Activated CD8-positive, alpha-beta memory T cell treated with anti-CD3 and anti-CD28 coated beads, Interleukin-2, amount 50 U/mL, for 48 hours (primary cell): ENCODE measurements at regions not wholly inside any gene's neighbourhood (a gene's known extent, or its start where the extent isn't known, plus 50 kb on each side); places are given as distances from the start of the nearest gene placed in this dataset.

ENCODE experiments used
- DNase-seq: peaks from one replicate; pipeline ENCODE4 v3.0.0-alpha.2; 2020

DNA sequence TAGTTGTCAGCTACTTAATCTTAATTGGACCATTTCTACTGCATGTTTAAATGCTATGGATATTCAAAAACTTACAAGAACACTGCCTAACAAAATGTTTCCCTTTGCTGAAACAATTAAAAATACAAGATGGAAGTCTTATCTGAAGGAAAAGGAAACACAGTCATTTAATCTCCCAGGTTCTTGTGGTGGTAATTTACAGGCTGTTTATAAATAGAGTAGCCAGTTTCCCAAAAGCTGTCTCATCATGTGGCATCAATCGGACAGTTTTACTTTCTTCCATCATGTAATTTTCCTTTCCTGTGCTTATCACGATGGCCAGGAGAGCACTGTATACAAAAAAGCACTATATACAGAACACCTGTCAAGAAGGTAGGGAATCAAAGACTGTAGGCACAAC lies 368.1 kb downstream of the ZEB2 start:
- no peak for DNase-seq

DNA sequence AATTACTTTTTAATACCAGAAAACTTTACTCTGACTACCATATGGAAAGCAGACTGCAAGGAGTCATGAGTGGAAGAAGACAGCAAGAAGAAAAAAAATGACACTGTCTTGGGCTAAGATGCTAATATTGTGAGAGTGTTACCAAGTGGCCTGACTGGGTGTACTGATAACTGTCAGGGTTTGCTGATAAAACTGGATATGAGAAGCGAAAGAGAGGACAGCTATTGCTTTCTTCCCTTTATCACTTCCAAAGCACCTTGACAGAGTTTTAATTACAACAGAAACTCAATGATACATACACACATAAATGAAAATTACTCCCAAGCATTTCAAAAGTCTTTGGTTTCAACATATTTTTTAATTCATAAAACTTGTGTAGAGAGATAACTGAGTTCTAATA lies 368.5 kb downstream of the ZEB2 start:
- DNase-seq: no peak

DNA sequence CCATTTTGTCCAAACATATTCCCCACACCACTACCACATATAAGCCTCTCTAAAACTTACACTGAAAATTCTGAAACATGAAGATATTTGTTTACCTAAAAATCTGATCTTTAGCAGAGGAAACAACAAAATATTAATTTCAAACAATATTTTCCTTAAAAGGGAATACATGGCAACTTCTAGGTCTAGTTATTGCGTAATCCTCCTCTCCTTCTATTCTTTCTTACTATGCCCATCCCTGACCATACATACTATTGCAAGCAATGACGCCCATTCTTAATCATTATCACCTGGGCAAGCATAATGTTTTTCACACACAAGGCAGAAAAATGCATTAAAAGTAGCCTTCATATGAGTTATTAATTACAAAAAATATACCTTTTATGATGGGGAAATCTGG lies 372.6 kb downstream of the ZEB2 start:
- DNase-seq: no peak

DNA sequence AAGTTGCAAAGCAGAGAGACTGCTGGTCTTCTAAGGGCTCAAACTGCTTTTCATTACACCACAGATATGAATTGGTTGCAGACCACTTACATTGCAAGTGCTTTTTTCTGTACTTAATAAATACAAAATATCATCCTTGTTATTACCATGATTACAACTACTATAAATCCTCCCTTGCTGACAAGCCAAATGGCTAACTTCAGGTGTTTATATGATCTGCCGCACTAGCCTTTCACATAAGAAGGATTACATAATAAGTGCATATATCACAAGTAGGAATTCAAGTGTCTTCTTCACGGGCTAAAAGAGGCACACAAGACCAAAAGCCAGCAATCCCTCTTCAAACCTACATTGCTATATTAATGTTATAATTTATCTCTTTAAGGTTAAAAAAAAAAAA lies 373.0 kb downstream of the ZEB2 start:
- DNase-seq: no peak

DNA sequence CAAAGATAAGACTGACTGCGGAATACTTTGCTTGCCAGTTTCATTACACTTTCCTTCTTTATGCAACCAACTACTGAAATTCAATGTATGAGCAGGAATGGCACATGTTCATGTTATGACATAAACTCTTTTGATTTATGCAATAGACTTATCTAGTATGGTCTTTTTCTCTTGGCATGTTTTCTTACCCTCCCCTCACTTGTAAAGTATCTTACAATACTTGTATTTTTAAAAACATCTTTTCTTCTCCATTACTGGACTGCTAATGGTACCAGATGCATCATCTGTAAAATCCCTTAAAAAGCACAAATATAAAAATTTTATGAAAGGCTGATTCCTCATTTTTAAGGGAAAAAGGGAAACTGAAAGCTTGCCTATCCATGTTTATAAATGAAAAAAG lies 373.8 kb downstream of the ZEB2 start:
- DNase-seq: no peak

DNA sequence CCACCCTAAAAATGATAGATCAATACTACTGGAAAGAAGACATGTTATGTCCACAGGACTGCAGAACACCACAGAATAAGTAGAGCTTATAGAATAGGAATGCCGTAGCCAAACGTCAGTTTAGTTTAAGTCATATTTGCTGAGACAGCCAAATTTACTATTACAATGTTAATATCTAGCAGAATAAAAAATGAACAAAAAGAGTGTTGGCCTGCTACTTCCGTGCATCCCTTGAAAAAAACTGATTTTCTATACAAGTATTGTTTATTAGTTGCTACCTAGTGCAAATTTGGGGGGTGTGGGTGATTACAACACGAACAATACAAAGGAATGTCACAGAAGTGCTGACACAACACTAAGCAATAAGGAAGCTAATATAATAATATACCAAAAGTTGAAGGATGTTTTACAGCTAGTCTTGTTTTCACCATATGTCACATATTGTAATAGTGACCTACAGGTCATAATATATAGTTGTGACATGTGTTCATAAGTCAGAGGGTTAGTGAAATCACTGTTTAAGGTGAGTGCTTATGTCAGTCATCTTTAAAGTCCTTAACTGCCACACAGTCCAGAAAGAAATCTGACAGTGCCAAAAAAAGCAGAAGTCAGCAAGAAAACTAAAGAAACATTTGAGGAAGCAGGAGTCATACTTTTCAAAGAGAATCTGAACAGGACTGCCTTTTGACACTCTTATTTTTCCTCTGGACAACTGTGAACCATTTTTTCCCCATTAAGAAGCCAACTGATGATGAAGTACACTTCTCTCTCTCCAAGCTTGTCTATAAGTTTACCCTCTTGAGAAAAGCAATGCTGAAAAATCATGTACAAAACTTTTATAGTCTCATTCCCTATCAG lies 376.4 kb downstream of the ZEB2 start:
- DNase-seq: no peak

DNA sequence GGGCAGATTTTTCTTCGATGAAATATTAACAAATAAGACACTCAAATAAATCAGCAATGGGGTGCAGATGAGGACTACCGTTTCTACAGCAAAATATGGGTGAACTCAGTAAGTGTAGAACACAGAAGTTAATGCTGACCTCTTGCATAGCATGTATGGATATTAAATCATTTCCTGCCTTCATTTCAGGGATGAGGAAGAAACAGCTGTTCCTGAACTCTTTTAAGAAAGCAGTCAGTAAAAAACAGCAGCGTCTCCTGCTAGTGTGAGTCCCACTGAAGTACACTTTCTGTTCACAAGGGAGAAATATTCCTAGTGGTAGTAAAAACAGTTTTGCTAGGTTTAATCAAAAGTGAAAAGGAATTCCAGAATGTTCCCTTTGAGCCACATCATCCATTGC lies 379.0 kb downstream of the ZEB2 start:
- DNase-seq: no peak

DNA sequence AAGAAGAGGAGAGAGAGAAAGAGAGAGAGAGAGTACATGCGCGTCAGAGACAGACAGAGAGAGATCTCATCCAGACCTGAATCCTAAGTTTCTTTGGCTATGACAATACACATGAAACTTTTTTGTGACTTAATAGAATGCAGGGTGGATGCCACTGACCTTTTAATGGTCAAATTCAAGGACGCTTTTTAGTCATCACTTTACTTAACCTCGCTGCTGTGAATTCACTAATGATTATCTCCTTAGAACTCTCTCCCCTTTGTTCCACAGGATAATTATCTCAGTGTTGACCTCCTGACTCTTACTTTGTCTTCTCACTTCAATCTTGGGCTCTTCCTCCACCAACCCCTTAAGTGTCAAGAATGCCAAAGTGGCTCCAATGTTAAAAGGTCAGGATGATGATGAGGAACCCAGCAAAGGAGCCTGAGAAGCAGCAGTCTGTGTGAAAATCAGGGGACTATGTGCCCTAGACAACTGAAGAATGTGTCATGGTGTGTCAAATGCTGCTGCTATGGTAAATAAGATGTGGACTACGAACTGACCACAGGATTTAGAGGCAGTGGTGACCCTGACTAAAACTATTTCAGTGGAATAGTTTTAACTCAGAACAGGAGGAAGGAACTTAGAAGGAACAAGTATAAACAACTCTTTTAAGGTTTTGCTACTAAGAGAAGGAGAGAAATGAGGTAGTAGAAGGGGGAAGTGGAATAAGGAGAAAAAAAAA lies 382.1 kb downstream of the ZEB2 start:
- no peak for DNase-seq

DNA sequence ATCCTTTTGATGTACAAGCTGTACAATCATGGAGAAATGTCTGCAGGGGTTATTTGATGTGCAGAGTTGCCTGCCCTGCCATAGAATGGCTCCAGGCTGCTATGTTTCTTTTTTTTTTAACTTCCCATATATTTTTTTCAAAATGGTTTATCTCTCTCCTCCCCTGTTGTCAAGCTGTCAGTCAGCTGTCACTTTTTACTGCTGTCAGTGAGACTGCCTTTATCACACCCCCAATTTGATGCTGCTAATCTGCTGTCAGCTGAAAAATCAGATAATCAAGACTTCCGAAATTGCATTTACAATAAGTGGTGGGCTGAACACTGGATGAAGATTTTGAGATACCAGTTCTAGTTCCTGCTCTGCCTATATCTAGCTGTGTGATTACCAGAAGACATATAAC lies 382.6 kb downstream of the ZEB2 start:
- no peak for DNase-seq

DNA sequence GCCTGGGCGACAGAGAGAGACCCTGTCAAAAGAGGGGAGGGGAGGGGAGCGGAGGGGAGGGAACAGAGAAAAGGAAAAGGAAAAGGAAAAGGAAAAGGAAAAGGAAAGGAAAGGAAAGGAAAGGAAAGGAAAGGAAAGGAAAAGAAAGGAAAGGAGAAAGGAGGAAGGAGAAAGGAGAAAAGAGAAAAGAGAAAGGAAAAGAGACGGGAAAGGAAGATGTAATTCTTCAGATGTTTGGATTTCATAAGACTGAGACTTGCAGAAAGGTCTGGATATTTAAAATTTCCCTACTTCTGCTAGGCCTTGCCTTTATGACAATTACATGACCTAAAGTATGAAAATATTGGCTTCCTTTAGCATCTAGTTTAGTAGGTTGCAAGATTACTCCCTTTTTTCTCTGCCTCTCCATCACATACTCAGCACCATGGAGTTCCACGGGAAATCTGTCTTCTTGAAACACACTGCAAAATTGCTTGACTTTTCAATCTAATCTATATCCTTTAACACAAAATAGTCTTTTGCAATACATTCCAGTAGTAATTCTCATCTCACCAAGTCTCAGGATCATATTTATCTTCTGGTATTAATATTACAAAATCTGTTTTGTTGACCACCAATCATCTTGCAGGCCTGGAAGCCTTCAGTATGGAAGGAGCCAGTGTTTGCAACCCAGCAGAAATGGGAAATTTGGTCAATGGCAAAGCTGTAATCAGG lies 383.5 kb downstream of the ZEB2 start:
- DNase-seq: no peak

DNA sequence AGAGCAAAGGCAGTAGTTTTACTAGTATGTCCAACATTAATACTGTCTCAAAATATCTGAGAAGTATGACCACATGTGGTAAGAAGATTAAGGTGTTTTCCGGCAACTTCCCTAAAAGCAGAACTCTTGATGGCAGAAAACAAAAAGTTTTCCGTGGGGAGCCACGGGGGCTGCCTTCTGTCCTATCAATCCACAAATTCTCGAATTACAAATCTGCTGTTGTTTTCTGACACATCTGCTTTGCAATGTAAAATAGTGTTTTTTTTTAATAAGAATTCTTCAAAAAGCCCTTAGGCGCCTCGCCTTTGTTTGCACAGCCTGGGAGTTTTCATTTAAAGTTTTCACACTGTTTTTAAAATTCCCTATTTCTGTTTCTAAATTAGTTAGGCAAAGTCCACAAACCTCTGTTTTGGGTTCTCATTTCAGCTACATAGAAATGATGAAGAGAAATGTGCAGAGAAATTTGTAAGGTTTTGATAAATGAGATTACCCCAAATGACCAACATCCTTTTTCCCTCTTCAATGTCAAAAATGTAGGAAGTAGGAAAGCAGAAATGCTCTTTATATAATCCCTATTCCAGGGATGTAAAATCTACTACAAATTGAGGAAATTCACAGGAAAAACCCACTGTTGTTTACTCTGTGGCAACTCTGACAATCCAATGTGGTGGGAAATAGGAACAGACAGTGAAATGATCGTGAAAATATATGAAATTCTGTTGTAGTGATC lies 385.8 kb downstream of the ZEB2 start:
- DNase-seq: no peak

DNA sequence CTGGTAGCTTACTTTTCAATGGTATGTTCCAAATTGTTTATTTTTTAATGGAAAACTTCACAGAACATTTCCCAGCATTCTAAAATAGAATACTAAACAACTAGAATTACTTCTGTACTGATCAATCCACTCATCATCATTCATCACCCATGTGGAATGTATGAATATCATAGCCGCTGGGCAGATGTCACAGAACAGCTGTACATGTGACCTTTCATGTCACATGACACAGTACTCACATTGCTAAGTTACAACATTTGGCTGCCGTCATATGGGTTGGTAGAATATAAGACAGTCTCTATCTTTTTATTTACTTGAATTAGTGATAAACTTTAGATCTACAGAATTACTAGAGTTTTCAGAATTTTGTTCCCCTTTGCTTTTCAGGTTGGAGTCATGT lies 387.6 kb downstream of the ZEB2 start:
- no peak for DNase-seq

DNA sequence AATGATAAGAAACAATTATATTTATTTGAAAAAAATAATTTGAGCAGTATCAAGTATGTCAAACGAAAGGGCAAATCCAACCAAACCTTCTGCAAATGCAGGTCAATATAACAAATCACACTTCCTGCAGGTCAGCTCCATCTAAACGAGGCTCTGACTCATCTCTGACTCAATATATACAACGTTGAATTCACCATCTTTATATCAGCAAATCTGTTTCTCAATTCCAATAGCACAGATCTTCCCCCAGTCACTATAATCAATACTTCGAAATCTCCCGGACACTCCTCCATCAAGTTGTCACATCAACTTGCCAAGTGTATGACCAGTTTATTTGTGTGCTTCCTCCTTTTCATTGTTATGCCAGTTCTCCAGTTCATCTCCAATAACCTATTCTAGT lies 388.9 kb downstream of the ZEB2 start:
- no peak for DNase-seq

DNA sequence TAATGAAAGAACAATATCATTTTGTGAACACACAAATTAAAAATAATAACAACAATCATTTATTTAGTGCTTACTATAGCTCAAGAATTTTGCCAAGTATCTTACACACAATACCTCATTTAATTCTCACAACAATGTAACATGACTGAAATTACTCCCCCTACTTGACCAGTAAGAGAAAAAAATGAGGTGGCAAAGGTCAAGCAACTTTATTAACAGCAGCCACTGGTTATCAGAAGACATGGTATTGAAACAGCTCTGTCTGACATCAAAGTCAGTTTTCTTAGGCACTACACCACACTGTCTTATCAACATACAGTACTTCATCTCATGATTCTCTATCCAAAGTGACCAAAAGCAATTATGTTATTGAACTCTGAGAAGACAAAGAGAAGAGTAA lies 389.4 kb downstream of the ZEB2 start:
- no peak for DNase-seq

DNA sequence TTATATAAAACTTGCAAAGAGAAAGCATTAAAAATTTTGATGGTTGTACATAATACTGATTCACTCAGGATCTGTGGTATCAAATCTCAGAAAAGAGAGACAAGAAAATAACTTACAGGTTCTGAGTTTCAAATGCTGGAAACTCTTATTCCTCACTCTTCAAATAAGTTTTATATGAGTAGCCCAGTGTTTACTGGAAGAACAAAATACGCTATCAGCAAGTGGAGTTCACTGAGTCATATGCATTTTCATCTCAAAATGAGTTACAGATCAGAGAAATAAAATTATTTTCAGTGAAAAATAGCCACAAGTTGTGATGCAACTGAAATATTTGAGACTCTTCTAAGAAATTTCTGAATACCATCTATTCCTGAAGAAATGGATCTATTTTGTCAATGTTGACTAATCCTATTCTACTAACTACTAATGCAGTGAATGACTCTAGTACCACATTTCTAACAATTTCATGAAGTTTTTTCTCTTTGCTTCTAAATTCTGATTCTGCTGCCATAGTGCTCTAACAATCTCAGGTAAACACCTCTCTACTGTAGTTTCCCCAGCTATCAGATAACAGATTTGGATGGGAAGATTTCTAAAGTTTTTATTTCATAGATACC lies 391.7 kb downstream of the ZEB2 start:
- DNase-seq: no peak

DNA sequence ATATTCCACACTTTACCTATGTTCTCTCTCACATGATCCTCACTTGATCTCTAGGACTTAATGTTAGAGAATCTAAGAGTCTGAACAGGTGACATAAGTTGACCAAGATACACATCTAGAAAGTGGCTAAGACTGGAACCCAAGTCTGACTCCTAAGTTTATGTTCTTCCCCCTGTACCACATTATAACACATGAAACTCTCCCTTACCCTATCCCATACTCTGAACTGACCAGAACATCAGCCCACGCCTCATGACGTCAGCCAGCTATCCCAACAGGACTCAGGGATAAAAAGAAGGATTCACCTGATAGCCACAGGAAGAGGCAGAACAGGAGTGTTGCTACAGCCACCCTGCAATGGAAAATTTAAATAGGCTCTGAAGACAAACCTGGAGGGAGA lies 392.2 kb downstream of the ZEB2 start:
- no peak for DNase-seq

DNA sequence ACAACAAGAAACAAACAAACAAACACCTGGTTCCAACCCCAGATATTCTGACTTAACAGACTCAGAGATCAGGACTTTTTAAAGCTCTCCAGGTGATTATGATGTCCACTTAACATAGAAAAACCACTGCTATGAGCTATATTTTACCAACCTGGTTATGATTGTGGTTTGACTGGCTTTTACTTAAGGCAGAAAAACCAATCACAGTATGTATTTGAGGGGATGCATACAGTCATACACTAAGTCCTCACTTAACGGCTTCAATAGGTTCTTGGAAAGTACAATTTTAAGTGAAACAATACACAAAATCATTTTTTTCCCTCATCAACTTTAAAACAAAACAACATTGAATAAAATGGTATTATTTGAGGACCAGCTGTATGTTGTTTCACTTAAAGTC lies 393.6 kb downstream of the ZEB2 start:
- no peak for DNase-seq

DNA sequence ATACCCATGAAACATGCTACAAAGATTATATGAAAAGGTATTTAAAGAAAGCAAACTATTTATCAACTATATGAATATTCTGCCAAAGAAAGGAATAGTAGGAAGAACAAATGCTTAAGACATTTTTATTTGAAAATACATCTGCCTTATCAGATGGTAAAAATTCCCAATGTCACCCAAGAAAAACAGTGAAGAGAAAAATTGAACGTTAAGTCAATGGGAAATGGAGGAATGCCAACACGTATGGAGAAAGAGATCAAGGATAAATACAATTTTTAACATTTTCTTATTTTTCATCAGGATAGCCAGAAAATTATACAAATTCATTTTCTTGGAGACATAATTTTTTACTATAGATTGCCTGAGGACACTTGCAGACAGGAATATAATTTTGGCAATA lies 394.2 kb downstream of the ZEB2 start:
- no peak for DNase-seq

DNA sequence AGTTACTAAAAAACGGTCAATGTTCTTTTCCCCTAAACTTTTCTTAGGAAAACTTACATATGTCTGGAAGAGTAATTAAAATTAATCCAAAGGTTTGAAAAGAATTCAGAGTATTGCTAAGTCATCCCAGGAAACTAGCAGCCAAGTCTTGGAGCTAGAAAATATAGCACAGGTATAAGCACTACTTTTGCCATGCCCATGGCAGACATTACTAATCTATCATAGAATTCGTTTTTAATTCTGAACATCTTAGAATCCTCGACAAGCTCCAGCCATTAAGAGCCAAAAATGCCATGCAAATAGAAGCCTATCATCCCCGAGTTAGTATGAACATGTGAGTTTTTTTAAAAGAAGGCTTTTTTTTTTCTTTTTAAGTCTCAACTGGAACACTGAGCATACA lies 395.0 kb downstream of the ZEB2 start:
- no peak for DNase-seq

DNA sequence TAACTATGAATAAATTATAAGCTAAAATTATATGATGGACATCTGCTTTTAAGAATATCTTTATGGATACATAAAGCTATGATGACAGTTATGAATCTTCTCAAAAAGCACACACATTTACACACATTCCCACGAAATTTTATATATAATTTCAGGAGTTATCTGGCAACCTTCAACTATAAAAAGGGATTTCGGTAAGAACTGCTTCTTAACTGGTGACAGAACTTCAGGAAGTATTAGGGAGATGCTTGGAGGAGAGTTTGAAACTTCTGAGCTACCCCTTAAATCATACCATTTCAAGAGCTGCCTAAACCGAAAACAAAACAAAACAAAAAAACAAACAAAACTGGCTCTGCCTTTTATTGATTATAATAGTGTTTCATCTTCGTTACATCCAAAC lies 399.4 kb downstream of the ZEB2 start:
- DNase-seq: no peak

DNA sequence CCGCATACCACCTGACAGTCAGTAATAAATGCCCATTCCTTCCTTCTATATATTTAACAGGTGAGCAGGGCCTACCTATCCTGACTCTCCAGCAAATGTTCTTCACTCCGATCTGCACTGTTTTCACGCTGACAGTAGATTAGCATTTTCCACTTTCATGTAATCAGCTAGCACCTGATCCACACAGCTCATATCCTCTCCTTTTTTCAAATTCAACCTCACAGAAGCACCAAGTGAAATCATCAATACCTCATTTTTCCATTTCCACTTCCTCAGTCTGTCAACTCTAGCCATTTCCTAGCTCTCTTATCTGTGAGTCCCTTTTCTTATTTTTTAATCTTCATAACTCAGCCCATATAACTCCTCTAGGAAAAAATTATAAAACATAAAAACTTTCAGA lies 402.8 kb downstream of the ZEB2 start:
- no peak for DNase-seq

DNA sequence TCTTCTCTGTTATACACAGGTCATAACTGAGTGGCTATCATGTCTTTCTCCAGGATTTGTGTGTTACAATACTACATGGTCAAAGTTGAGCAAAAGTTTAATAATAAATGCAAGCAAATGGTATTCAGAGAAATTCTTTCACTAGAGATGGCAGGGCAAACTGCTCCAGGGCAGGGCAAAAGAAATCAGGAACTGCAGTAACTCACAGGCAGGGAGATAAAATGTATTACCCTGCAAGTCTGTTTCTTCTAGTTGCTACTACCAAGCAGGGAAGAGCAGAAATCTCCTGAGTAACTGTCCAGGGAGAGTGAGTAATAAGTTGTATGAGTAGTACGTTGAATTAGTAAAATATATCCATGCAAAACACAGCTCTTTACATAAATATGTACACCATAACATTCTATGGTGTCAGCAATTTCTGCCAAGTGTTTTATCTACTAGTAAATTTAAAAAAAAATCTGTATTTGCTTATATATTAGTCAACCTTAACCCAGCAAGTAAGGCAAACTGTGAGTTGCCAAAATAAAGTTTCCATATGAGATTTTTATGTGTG lies 404.1 kb downstream of the ZEB2 start:
- DNase-seq: no peak

DNA sequence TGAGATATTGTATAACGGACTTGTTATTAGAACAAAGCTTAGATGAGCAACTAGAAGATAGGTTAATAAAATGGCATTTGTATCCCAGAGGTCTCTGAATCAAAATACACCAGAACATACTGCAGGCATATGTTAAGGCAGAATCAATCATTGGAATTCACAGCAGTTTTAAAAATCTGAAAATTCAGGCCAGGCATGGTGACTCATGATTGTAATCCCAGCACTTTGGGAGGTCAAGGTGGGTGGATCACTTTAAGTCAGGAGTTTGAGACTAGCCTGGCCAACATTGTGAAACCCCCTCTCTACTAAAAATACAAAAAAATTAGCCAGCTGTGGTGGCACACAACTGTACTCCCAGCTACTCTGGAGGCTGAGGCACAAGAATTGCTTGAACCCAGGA lies 405.2 kb downstream of the ZEB2 start:
- no peak for DNase-seq
